BE2C (cell line): ENCODE measurements at regions not wholly inside any gene's neighbourhood (a gene's known extent, or its start where the extent isn't known, plus 50 kb on each side); places are given as distances from the start of the nearest gene placed in this dataset.
"Not testable (repeated sequence)": the region's sequence is repeated elsewhere in the genome, so short reads cannot be mapped to it uniquely, and the experiment has no call there.

Source experiments
- DNase-seq: peaks from one replicate; pipeline ENCODE4 v3.0.0-alpha.2; 2020
- H3K27me3 ChIP-seq: fragments of 250-450 bp; sonication (Bioruptor Pico); 2 replicates; pipeline ENCODE4 v1.5.1; 2020; ENCODE audit warnings: mild to moderate bottlenecking
- H3K36me3 ChIP-seq: fragments of 250-450 bp; sonication (Bioruptor Pico); 2 replicates; pipeline ENCODE4 v1.5.1; 2020; ENCODE audit warnings: mild to moderate bottlenecking
- H3K4me1 ChIP-seq: fragments of 250-450 bp; sonication (Bioruptor Pico); 2 replicates; pipeline ENCODE4 v1.5.1; 2020
- H3K4me3 ChIP-seq: 2 replicates; pipeline ENCODE4 v1.5.1; 2011; ENCODE audit warnings: low read depth, low read length
- H3K9me3 ChIP-seq: fragments of 250-450 bp; sonication (Bioruptor Pico); 2 replicates; pipeline ENCODE4 v1.5.1; 2020
- CTCF ChIP-seq: IDR thresholded peaks from 2 replicates; pipeline ENCODE4 v1.5.1; 2012; ENCODE audit warnings: mild to moderate bottlenecking, low read depth, low read length

- peak; percentile 72 for DNase-seq
- TF ChIP-seq CTCF = no peak
- Histone ChIP-seq H3K9me3 (no peaks in the 10 kb centered on the region), H3K27me3 (peaks cover 16% of the 10 kb centered on the region), H3K36me3 (no peaks in the 10 kb centered on the region), H3K4me1 (no peaks in the 10 kb centered on the region; the same call in 1 of the 2 replicates), H3K4me3 (peak overlapping the region; percentile 58)
These were observed 218.5 kb upstream of the PRICKLE2 start for GRCh38 chr3:64443546-64444381.

- no peak for DNase-seq
- Histone ChIP-seq H3K9me3 (no peaks in the 10 kb centered on the region), H3K36me3 (no peaks in the 10 kb centered on the region), H3K27me3 (peaks cover 16% of the 10 kb centered on the region), H3K4me3 (no peak overlapping the region), H3K4me1 (no peaks in the 10 kb centered on the region; the same call in 1 of the 2 replicates)
- TF ChIP-seq CTCF = no peak
These were observed 216.6 kb upstream of the PRICKLE2 start for GRCh38 chr3:64441861-64442260.

- peaks cover 12% of the 10 kb centered on the region for H3K27me3 ChIP-seq
- H3K9me3 ChIP-seq = no peaks in the 10 kb centered on the region
- TF ChIP-seq CTCF = no peak
- no peaks in the 10 kb centered on the region; the same call in 1 of the 2 replicates for H3K4me1 ChIP-seq
- no peak for DNase-seq
- no peaks in the 10 kb centered on the region for H3K36me3 ChIP-seq
- no peak overlapping the region for H3K4me3 ChIP-seq
These were observed 215.2 kb upstream of the PRICKLE2 start for GRCh38 chr3:64440498-64440897.

- H3K4me1 ChIP-seq = no peaks in the 10 kb centered on the region
- no peak overlapping the region for H3K4me3 ChIP-seq
- TF ChIP-seq CTCF = no peak
- no peaks in the 10 kb centered on the region for H3K9me3 ChIP-seq
- no peaks in the 10 kb centered on the region for H3K36me3 ChIP-seq
- no peaks in the 10 kb centered on the region for H3K27me3 ChIP-seq
- DNase-seq = no peak
These were observed 213.5 kb upstream of the PRICKLE2 start for GRCh38 chr3:64438812-64439211.

GRCh38 chr3:64438066-64438465, 212.8 kb upstream of the PRICKLE2 start:
- Histone ChIP-seq H3K27me3 (no peaks in the 10 kb centered on the region), H3K4me3 (no peak overlapping the region), H3K4me1 (no peaks in the 10 kb centered on the region), H3K36me3 (no peaks in the 10 kb centered on the region), H3K9me3 (no peaks in the 10 kb centered on the region)
- no peak for TF ChIP-seq CTCF
- DNase-seq = no peak

- DNase-seq = no peak
- Histone ChIP-seq H3K9me3 (no peaks in the 10 kb centered on the region), H3K4me1 (no peaks in the 10 kb centered on the region), H3K4me3 (no peak overlapping the region), H3K36me3 (no peaks in the 10 kb centered on the region), H3K27me3 (no peaks in the 10 kb centered on the region)
- TF ChIP-seq CTCF = no peak
These were observed 211.9 kb upstream of the PRICKLE2 start for GRCh38 chr3:64437131-64437530.

- not testable (repeated sequence) for H3K36me3 ChIP-seq, H3K27me3 ChIP-seq, H3K4me3 ChIP-seq, H3K4me1 ChIP-seq, H3K9me3 ChIP-seq, DNase-seq
These were observed 209.8 kb upstream of the PRICKLE2 start for GRCh38 chr3:64435023-64435422.
